Tibial artery (tissue), 4 donors: ENCODE measurements at regions not wholly inside any gene's neighbourhood (a gene's known extent, or its start where the extent isn't known, plus 50 kb on each side); places are given as distances from the start of the nearest gene placed in this dataset.

ENCODE experiments used
- DNase-seq, 2 donors: peaks; one replicate each; pipeline ENCODE4 v3.0.0-alpha.2; 2019
- H3K27ac ChIP-seq, 2 donors: fragments of 200-600 bp; sonication (generic) in 1 of 2; 1 replicate in 1 of 2; 2 replicates in 1 of 2; pipeline ENCODE4 v1.5.1; 2018 to 2019; ENCODE audit warnings: mild to moderate bottlenecking in 1 of 2
- H3K27me3 ChIP-seq, 2 donors: fragments of 200-600 bp; sonication (generic) in 1 of 2; one replicate each; pipeline versions ENCODE4 v1.5.1 to v1.6.0; 2016 to 2019
- H3K36me3 ChIP-seq, 3 donors: fragments of 200-600 bp; sonication (generic) in 2 of 3; one replicate each; pipeline ENCODE4 v1.5.1; 2016 to 2019; ENCODE audit warnings: mild to moderate bottlenecking in 2 of 3
- H3K4me1 ChIP-seq, 4 donors: fragments of 200-600 bp; sonication (generic) in 2 of 4; 1 replicate in 3 of 4; 2 replicates in 1 of 4; pipeline ENCODE4 v1.5.1; 2016 to 2019
- H3K4me3 ChIP-seq, 2 donors: fragments of 200-600 bp; sonication (generic) in 1 of 2; 1 replicate in 1 of 2; 2 replicates in 1 of 2; pipeline ENCODE4 v1.5.1; 2018 to 2019; ENCODE audit warnings: mild to moderate bottlenecking in 2 of 2
- H3K9me3 ChIP-seq, 3 donors: fragments of 200-600 bp; sonication (generic) in 1 of 3; one replicate each; pipeline ENCODE4 v1.5.1; 2016 to 2019
- CTCF ChIP-seq, 2 experiments: fragments of 200-600 bp in 1 of 2; fragments of 450-650 bp in 1 of 2; IDR thresholded peaks; one replicate each; pipeline ENCODE4 v1.5.1; 2017 to 2019; ENCODE audit warnings: antibody characterized with exemption in 2 of 2, mild to moderate bottlenecking in 1 of 2, moderate library complexity in 1 of 2
- intact Hi-C: fragments of 100-400 bp; cut with DNase I; formaldehyde crosslinking; loops from one replicate; pipeline ENCODE4 v1.15.0; 2023; ENCODE audit warnings: low total_unique reads

GRCh38 chr10:36597756-36598320 is 527.6 kb upstream of the ANKRD30A start:
- Histone ChIP-seq H3K4me3 (no peak overlapping the region), H3K27ac (no peak overlapping the region), H3K36me3 (no peaks in the 10 kb centered on the region), H3K9me3 (no peaks in the 10 kb centered on the region), H3K27me3 (no peaks in the 10 kb centered on the region), H3K4me1 (peaks cover 0 to 4% (median 0%) of the 10 kb centered on the region in 4 donors)
- no peak for TF ChIP-seq CTCF (IDR thresholded peaks at IDR 0.05)
- DNase-seq, result no peak
- intact Hi-C loops, result no loop called here

GRCh38 chr10:36592964-36593363 is 532.4 kb upstream of the ANKRD30A start:
- no peak for TF ChIP-seq CTCF (IDR thresholded peaks at IDR 0.05)
- H3K4me3 ChIP-seq, result no peak overlapping the region
- H3K27me3 ChIP-seq, result no peaks in the 10 kb centered on the region
- intact Hi-C loops, result no loop called here
- H3K9me3 ChIP-seq, result no peaks in the 10 kb centered on the region
- no peaks in the 10 kb centered on the region for H3K4me1 ChIP-seq
- no peaks in the 10 kb centered on the region for H3K36me3 ChIP-seq
- DNase-seq, result no peak
- no peak overlapping the region for H3K27ac ChIP-seq

- Histone ChIP-seq H3K27ac (no peak overlapping the region), H3K9me3 (no peaks in the 10 kb centered on the region), H3K4me1 (no peaks in the 10 kb centered on the region), H3K4me3 (no peak overlapping the region), H3K27me3 (no peaks in the 10 kb centered on the region), H3K36me3 (no peaks in the 10 kb centered on the region)
- intact Hi-C loops, result no loop called here
- no peak for TF ChIP-seq CTCF (IDR thresholded peaks at IDR 0.05)
- no peak for DNase-seq
These were observed 534.0 kb upstream of the ANKRD30A start for GRCh38 chr10:36591436-36591835.

GRCh38 chr10:36583690-36584089 is 541.7 kb upstream of the ANKRD30A start:
- intact Hi-C loops, result no loop called here
- H3K27me3 ChIP-seq, result no peaks in the 10 kb centered on the region
- no peak for DNase-seq
- no peaks in the 10 kb centered on the region for H3K9me3 ChIP-seq
- no peak overlapping the region for H3K27ac ChIP-seq
- H3K36me3 ChIP-seq, result no peaks in the 10 kb centered on the region
- TF ChIP-seq CTCF (IDR thresholded peaks at IDR 0.05), result no peak
- H3K4me1 ChIP-seq, result no peaks in the 10 kb centered on the region
- no peak overlapping the region for H3K4me3 ChIP-seq

GRCh38 chr10:36581237-36581636 is 544.2 kb upstream of the ANKRD30A start:
- Histone ChIP-seq H3K27me3 (no peaks in the 10 kb centered on the region), H3K9me3 (no peaks in the 10 kb centered on the region), H3K4me3 (no peak overlapping the region), H3K36me3 (no peaks in the 10 kb centered on the region), H3K27ac (no peak overlapping the region), H3K4me1 (no peaks in the 10 kb centered on the region)
- TF ChIP-seq CTCF (IDR thresholded peaks at IDR 0.05), result no peak
- intact Hi-C loops, result no loop called here
- no peak for DNase-seq

GRCh38 chr10:36578306-36578705 is 547.1 kb upstream of the ANKRD30A start:
- Histone ChIP-seq H3K27me3 (no peaks in the 10 kb centered on the region), H3K4me3 (no peak overlapping the region), H3K27ac (no peak overlapping the region), H3K9me3 (no peaks in the 10 kb centered on the region), H3K4me1 (peaks cover 0 to 4% (median 0%) of the 10 kb centered on the region in 4 donors), H3K36me3 (no peaks in the 10 kb centered on the region)
- DNase-seq, result no peak
- TF ChIP-seq CTCF (IDR thresholded peaks at IDR 0.05), result no peak
- intact Hi-C loops, result no loop called here
